ENCODE measurements at regions not wholly inside any gene's neighbourhood (a gene's known extent, or its start where the extent isn't known, plus 50 kb on each side); places are given as distances from the start of the nearest gene placed in this dataset.

- no peak for DNase-seq (ENCODE audit: low spot score)
Measured at GRCh38 chr5:128591598-128592455, 53.8 kb upstream of the FBN2 start.

- no peak for DNase-seq (ENCODE audit: low spot score)
Measured at GRCh38 chr5:128596071-128596470, 58.0 kb upstream of the FBN2 start.

- DNase-seq (ENCODE audit: low spot score): no peak
Measured at GRCh38 chr5:128597156-128597555, 59.1 kb upstream of the FBN2 start.

GRCh38 chr5:128613128-128613527 lies 75.1 kb upstream of the FBN2 start:
- no peak for DNase-seq (ENCODE audit: low spot score)

- DNase-seq (ENCODE audit: low spot score): no peak
Measured at GRCh38 chr5:128613766-128614165, 75.7 kb upstream of the FBN2 start.

- DNase-seq (ENCODE audit: low spot score): no peak
Measured at GRCh38 chr5:128615578-128615977, 77.5 kb upstream of the FBN2 start.

- DNase-seq (ENCODE audit: low spot score): no peak
Measured at GRCh38 chr5:128626536-128627090, 88.6 kb upstream of the FBN2 start.

GRCh38 chr5:128627939-128628338 lies 89.9 kb upstream of the FBN2 start:
- no peak for DNase-seq (ENCODE audit: low spot score)

GRCh38 chr5:128629157-128629556 lies 91.1 kb upstream of the FBN2 start:
- DNase-seq (ENCODE audit: low spot score): no peak

- DNase-seq (ENCODE audit: low spot score): no peak
Measured at GRCh38 chr5:128630121-128630520, 92.1 kb upstream of the FBN2 start.

- DNase-seq (ENCODE audit: low spot score): no peak
Measured at GRCh38 chr5:128631771-128632170, 93.7 kb upstream of the FBN2 start.

GRCh38 chr5:128632264-128632663 lies 94.2 kb upstream of the FBN2 start:
- DNase-seq (ENCODE audit: low spot score): no peak

GRCh38 chr5:128633901-128634300 lies 95.9 kb upstream of the FBN2 start:
- DNase-seq (ENCODE audit: low spot score): no peak

- DNase-seq (ENCODE audit: low spot score): no peak
Measured at GRCh38 chr5:128635379-128635778, 97.3 kb upstream of the FBN2 start.

- no peak for DNase-seq (ENCODE audit: low spot score)
Measured at GRCh38 chr5:128636361-128636760, 98.3 kb upstream of the FBN2 start.

- DNase-seq (ENCODE audit: low spot score): no peak
Measured at GRCh38 chr5:128637031-128637430, 99.0 kb upstream of the FBN2 start.

- no peak for DNase-seq (ENCODE audit: low spot score)
Measured at GRCh38 chr5:128641861-128642260, 103.8 kb upstream of the FBN2 start.

- no peak for DNase-seq (ENCODE audit: low spot score)
Measured at GRCh38 chr5:128644863-128645262, 106.8 kb upstream of the FBN2 start.

GRCh38 chr5:128645581-128645980 lies 107.5 kb upstream of the FBN2 start:
- DNase-seq (ENCODE audit: low spot score): no peak

GRCh38 chr5:128646176-128646575 lies 108.1 kb upstream of the FBN2 start:
- DNase-seq (ENCODE audit: low spot score): no peak

GRCh38 chr5:128649192-128649591 lies 111.1 kb upstream of the FBN2 start:
- DNase-seq (ENCODE audit: low spot score): no peak

- no peak for DNase-seq (ENCODE audit: low spot score)
Measured at GRCh38 chr5:128662997-128663396, 125.0 kb upstream of the FBN2 start.

- no peak for DNase-seq (ENCODE audit: low spot score)
Measured at GRCh38 chr5:128665747-128666355, 127.8 kb upstream of the FBN2 start.

Data from iPS-NIHi11 (cell line).